ENCODE measurements at regions not wholly inside any gene's neighbourhood (a gene's known extent, or its start where the extent isn't known, plus 50 kb on each side); places are given as distances from the start of the nearest gene placed in this dataset.

DNA sequence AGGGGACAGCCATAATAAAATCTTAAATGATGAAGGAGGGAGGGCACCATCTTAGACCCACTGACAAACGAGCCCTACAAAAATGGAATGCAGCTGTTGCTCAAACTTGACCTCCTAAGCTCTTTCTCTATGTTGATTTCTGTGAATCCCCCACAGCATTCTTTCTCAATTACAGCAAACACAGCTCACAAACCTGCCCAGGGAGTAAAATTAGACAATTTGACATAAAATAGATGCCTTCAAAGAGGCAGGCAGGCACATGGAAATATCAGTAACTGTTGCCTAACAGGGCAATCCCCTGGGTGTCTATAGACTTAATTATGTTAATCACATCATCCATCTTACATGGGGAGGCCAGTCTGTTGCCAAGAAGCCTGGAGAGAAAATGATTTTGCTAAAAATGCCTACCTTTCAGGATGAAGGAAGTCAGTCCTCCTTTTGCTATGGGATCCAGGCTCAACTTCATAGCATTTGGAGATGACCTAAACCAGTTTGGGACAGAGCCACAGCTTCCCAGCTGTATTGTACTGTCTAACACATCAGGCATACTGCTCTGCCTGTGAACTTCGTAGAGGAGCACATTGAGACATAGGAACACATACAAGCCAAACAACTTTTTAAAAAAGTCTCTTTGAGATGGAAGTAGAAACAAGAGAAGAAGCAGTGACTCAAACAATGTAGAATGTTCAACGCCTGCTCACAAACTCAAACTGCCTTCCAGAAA lies 1177.4 kb downstream of the SORCS1 start:
- TF ChIP-seq, protein P1, sequence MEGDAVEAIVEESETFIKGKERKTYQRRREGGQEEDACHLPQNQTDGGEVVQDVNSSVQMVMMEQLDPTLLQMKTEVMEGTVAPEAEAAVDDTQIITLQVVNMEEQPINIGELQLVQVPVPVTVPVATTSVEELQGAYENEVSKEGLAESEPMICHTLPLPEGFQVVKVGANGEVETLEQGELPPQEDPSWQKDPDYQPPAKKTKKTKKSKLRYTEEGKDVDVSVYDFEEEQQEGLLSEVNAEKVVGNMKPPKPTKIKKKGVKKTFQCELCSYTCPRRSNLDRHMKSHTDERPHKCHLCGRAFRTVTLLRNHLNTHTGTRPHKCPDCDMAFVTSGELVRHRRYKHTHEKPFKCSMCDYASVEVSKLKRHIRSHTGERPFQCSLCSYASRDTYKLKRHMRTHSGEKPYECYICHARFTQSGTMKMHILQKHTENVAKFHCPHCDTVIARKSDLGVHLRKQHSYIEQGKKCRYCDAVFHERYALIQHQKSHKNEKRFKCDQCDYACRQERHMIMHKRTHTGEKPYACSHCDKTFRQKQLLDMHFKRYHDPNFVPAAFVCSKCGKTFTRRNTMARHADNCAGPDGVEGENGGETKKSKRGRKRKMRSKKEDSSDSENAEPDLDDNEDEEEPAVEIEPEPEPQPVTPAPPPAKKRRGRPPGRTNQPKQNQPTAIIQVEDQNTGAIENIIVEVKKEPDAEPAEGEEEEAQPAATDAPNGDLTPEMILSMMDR (IDR thresholded peaks at IDR 0.05; ENCODE audit: low read length) = no peak
- TF ChIP-seq EZH2 (optimal IDR thresholded peaks at IDR 0.05; ENCODE audit: low read depth, low read length) = no peak
- TF ChIP-seq EZH2phosphoT487 (IDR thresholded peaks at IDR 0.05; ENCODE audit: low read length) = no peak

All from MM.1S (cell line).